ENCODE measurements at regions not wholly inside any gene's neighbourhood (a gene's known extent, or its start where the extent isn't known, plus 50 kb on each side); places are given as distances from the start of the nearest gene placed in this dataset.

DNA sequence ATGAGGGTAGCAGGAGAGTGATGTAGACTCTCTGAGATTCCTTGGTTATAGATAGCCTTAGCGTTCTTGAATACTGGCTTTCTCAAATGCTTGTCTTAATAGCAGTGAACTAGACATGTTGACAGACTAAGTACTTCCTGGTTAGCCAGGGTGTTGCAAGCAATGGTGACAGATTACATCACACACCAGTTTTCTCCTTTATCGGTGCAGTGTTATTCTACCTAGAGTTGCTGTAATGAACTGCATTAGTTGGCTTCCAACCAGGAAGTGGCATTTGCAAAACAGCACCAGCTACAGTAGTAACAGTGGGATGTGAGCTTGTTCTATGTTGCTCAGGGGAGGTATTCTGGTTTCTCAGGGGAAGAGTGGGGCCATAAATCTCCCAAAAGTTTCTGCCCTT lies 582.2 kb upstream of the DDX18 start:
- TF ChIP-seq TAF1 (IDR thresholded peaks at IDR 0.05; ENCODE audit: borderline replicate concordance, insufficient read depth, low read length) (no peak), FOXP2 (optimal IDR thresholded peaks at IDR 0.05; ENCODE audit: borderline replicate concordance, extremely low read depth, extremely low read length, insufficient read depth) (no peak)

Measured in PFSK-1 (cell line).